ENCODE measurements at regions not wholly inside any gene's neighbourhood (a gene's known extent, or its start where the extent isn't known, plus 50 kb on each side); places are given as distances from the start of the nearest gene placed in this dataset.

GRCh38 chr13:90116121-90116520, 1231.4 kb upstream of the MIR17HG start:
- no peak for DNase-seq

GRCh38 chr13:90118467-90119071, 1228.9 kb upstream of the MIR17HG start:
- no peak for DNase-seq

- DNase-seq = no peak
Observed at GRCh38 chr13:90120026-90120425, 1227.5 kb upstream of the MIR17HG start.

- no peak for DNase-seq
Observed at GRCh38 chr13:90121784-90122183, 1225.7 kb upstream of the MIR17HG start.

- DNase-seq = no peak
Observed at GRCh38 chr13:90122531-90122930, 1225.0 kb upstream of the MIR17HG start.

GRCh38 chr13:90135558-90135957, 1211.9 kb upstream of the MIR17HG start:
- DNase-seq = no peak

GRCh38 chr13:90142251-90142650, 1205.2 kb upstream of the MIR17HG start:
- no peak for DNase-seq

- DNase-seq = no peak
Observed at GRCh38 chr13:90154311-90154960, 1193.1 kb upstream of the MIR17HG start.

GRCh38 chr13:90156390-90156789, 1191.1 kb upstream of the MIR17HG start:
- no peak for DNase-seq

- DNase-seq = no peak
Observed at GRCh38 chr13:90168953-90169352, 1178.5 kb upstream of the MIR17HG start.

- DNase-seq = no peak
Observed at GRCh38 chr13:90170208-90170607, 1177.3 kb upstream of the MIR17HG start.

GRCh38 chr13:90171649-90172048, 1175.8 kb upstream of the MIR17HG start:
- no peak for DNase-seq

GRCh38 chr13:90177512-90177911, 1170.0 kb upstream of the MIR17HG start:
- DNase-seq = no peak

- no peak for DNase-seq
Observed at GRCh38 chr13:90184355-90184754, 1163.1 kb upstream of the MIR17HG start.

- DNase-seq = no peak
Observed at GRCh38 chr13:90185734-90186133, 1161.8 kb upstream of the MIR17HG start.

GRCh38 chr13:90187478-90188350, 1159.8 kb upstream of the MIR17HG start:
- no peak for DNase-seq

GRCh38 chr13:90188351-90188636, 1159.2 kb upstream of the MIR17HG start:
- no peak for DNase-seq

- no peak for DNase-seq
Observed at GRCh38 chr13:90197722-90198121, 1149.8 kb upstream of the MIR17HG start.

GRCh38 chr13:90201202-90201601, 1146.3 kb upstream of the MIR17HG start:
- DNase-seq = no peak

GRCh38 chr13:90201676-90202460, 1145.6 kb upstream of the MIR17HG start:
- no peak for DNase-seq

GRCh38 chr13:90205081-90205480, 1142.4 kb upstream of the MIR17HG start:
- no peak for DNase-seq

GRCh38 chr13:90205911-90206310, 1141.6 kb upstream of the MIR17HG start:
- no peak for DNase-seq

GRCh38 chr13:90217275-90217674, 1130.2 kb upstream of the MIR17HG start:
- no peak for DNase-seq
